ENCODE measurements at regions not wholly inside any gene's neighbourhood (a gene's known extent, or its start where the extent isn't known, plus 50 kb on each side); places are given as distances from the start of the nearest gene placed in this dataset.

GRCh38 chr1:24981631-24982005 lies 51.5 kb upstream of the RUNX3 start:
- TF ChIP-seq, protein P1, sequence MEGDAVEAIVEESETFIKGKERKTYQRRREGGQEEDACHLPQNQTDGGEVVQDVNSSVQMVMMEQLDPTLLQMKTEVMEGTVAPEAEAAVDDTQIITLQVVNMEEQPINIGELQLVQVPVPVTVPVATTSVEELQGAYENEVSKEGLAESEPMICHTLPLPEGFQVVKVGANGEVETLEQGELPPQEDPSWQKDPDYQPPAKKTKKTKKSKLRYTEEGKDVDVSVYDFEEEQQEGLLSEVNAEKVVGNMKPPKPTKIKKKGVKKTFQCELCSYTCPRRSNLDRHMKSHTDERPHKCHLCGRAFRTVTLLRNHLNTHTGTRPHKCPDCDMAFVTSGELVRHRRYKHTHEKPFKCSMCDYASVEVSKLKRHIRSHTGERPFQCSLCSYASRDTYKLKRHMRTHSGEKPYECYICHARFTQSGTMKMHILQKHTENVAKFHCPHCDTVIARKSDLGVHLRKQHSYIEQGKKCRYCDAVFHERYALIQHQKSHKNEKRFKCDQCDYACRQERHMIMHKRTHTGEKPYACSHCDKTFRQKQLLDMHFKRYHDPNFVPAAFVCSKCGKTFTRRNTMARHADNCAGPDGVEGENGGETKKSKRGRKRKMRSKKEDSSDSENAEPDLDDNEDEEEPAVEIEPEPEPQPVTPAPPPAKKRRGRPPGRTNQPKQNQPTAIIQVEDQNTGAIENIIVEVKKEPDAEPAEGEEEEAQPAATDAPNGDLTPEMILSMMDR (IDR thresholded peaks at IDR 0.05; ENCODE audit: poor library complexity, severe bottlenecking) = no peak
- TF ChIP-seq EZH2 (IDR thresholded peaks at IDR 0.05; ENCODE audit: borderline replicate concordance, insufficient read depth, low read length, poor library complexity, severe bottlenecking) = no peak
- no peak for TF ChIP-seq EP300 (conservative IDR thresholded peaks at IDR 0.05; ENCODE audit: poor library complexity, severe bottlenecking)
- no peak for TF ChIP-seq POLR2AphosphoS5 (IDR thresholded peaks at IDR 0.05)
- no peak for TF ChIP-seq SMC3 (conservative IDR thresholded peaks at IDR 0.05; ENCODE audit: poor library complexity)
- no peak for TF ChIP-seq TAF1 (IDR thresholded peaks at IDR 0.05; ENCODE audit: low read depth)
- TF ChIP-seq RAD21 (conservative IDR thresholded peaks at IDR 0.05) = no peak
- no peak for TF ChIP-seq REST (IDR thresholded peaks at IDR 0.05; ENCODE audit: borderline replicate concordance)
